ENCODE measurements at regions not wholly inside any gene's neighbourhood (a gene's known extent, or its start where the extent isn't known, plus 50 kb on each side); places are given as distances from the start of the nearest gene placed in this dataset.
"Not testable (repeated sequence)": the region's sequence is repeated elsewhere in the genome, so short reads cannot be mapped to it uniquely, and the experiment has no call there.

DNA sequence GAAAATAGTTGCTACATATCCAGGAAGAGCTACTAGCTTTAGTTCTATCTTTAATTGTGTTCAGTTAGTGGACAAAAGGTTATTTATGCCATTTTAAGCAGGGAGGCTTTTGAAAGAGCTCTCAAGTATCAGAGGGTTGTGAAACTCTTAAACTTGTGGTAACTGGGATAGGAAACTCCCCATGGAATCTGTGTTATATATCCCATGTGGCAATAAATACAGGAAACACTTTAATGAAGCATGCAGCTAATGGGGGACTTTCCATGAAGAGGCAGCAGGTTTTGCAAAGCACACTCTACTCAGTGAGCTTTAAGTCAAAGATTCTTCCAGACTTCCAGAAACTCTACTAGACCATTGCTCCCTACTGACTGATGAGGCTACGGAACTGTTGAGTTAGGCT lies 805.0 kb upstream of the C9orf72 start:
- no peak for DNase-seq

GRCh38 chr9:28379082-28379481 lies 805.8 kb upstream of the C9orf72 start:
- no peak for DNase-seq

GRCh38 chr9:28389411-28389810 lies 816.1 kb upstream of the C9orf72 start:
- no peak for DNase-seq

DNA sequence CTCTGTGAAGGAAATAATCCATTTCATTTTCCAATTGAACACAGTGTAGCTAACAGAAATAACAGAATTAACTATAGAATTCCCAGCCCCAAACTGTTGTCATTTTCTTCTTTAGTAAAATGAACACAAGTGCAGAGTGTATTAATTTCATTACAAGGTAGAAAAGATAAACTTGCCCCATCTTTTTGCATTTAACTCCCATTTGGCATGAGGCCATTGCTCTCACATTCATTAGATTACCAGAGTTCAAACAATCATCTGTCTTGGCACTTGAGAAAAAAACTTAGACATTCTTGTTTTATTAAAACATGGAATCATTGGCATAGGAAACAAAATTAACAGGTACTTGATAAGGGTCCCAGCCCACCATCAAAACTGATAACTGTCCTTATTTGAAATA lies 821.5 kb upstream of the C9orf72 start:
- no peak for DNase-seq

DNA sequence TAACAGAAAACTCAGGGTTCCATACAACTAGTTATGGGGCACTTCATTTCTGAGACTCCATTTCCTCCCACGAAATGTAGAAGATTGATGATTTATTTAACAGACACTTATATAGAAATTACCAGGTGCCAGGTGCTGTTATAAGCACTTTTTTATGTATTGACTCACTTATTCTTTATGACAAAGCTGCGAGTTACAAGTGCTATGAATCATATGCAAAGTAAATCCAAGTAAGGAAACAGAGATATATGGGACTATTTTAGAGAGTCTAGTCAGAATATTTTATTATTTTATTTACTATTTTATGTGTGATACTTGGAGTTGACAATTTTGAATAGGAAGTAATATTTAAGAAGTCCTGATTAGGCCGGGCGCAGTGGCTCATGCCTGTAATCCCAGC lies 822.8 kb upstream of the C9orf72 start:
- no peak for DNase-seq

GRCh38 chr9:28407351-28407750 lies 834.1 kb upstream of the C9orf72 start:
- DNase-seq: no peak

DNA sequence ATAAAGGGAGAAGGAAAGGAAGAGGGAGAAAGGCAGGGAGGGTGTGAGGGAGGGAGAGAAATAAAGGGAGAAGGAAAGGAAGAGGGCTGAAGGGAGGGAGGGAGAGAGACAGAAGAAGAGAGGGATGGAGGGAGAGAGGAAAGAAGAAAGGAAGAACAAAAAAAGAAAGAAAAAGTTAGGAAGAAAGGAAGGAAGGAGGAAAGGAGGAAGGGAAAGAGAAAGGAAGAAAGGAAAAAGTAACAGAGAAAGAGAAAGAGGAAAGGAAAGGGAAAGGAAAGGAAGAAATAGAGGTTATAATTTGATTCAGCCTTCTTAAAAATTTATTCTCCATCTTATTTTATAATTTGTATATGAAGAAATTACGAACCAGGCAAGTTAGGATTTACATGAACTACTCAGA lies 836.6 kb upstream of the C9orf72 start:
- DNase-seq: no peak

DNA sequence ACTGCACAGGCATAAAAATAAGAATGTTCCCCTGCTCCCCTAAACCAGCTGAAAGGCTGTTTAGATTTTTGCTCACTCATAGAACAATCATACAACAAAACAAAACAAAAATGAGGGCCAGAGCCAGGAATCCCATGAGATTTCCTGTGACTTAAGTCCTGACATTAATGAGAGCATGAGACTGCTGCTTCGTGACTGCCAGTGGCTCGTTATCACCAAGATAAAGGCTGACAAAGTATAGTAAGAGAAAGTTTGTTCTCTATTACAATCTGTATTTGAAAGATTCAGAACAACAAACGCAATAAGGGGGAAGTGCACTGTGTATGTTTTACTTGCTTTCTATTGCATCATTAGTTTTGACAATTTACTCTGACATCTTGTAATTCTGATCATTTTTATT lies 837.1 kb upstream of the C9orf72 start:
- DNase-seq: no peak

DNA sequence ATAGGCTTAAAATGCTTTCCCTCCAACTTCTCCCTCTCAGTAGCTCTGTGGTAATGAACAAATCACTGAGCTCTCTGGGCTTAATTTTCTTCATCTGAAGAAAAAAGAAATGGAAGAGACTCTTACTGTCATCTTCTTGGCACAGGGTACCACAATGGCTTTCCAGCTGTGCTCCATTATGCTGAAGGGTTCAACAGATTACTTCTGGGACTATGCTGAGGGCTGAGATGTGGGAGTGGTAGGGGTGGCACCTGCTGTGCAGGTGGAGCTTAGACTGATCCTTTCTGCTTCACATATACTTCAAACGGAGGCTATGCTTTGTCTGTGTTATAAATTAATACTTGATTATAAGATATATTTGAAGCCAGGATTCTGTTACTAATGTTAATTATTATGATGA lies 840.2 kb upstream of the C9orf72 start:
- DNase-seq: no peak

GRCh38 chr9:28423255-28423654 lies 850.0 kb upstream of the C9orf72 start:
- DNase-seq: no peak

DNA sequence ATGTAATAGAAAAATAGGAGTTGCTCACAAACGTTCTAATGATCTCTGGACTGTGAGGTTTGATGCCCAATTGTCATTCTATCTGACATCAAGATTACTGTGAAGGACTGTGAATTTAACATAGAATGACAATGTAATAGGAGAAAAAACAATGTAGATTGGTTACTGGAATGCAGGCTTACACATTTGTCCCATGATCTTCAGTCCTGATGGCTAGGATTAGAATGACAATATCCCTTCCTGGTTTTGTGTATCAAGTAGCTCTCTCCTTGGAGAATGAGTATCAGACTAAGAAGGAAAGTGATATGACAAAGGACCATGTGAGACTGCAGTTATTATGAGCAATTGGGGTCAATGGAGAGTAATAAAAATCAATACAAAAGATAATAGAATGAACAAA lies 862.2 kb upstream of the C9orf72 start:
- no peak for DNase-seq

DNA sequence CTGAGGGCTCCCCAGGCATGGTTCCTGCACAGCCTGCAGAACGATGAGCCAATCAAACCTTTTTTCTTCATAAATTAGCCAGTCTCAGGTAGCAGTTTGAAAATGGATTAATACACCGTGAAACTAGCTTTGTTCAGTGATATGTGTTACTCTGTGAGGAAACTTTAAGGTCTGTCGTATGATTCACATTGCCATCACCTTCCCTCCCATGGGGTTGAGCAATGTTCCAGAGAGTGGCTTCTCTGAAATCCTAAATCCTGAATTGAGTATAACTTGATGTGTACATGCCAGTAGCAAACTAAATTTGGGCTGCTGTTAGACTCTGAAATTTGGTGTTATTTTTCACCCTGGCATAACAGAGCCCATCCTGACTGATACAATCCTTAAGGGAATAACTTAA lies 866.4 kb upstream of the C9orf72 start:
- no peak for DNase-seq

GRCh38 chr9:28443461-28443860 lies 870.2 kb upstream of the C9orf72 start:
- no peak for DNase-seq

DNA sequence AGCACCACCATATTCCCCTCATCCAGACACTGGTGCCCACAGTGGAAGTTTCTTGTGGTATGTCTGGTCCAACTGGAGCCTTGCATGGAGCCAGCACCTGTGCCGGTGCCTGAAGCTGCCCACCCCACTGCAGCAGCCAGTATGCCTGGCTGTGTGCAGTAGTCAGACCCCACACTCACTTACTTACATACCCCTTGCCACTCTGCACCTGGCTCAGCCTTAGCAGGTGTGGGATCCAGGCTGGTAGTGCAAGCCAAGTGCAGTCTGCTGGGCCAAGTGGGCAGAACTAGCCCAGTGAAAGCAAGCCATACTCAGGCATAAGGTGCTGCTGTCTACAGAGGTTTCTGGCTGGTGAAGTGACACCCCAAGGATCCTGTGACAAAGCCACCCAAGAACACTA lies 871.4 kb upstream of the C9orf72 start:
- no peak for DNase-seq

GRCh38 chr9:28445211-28445610 lies 871.9 kb upstream of the C9orf72 start:
- DNase-seq: no peak

- no peak for DNase-seq
Measured at GRCh38 chr9:28453918-28454317, 880.6 kb upstream of the C9orf72 start.

- no peak for DNase-seq
Measured at GRCh38 chr9:28456861-28457260, 883.6 kb upstream of the C9orf72 start.

DNA sequence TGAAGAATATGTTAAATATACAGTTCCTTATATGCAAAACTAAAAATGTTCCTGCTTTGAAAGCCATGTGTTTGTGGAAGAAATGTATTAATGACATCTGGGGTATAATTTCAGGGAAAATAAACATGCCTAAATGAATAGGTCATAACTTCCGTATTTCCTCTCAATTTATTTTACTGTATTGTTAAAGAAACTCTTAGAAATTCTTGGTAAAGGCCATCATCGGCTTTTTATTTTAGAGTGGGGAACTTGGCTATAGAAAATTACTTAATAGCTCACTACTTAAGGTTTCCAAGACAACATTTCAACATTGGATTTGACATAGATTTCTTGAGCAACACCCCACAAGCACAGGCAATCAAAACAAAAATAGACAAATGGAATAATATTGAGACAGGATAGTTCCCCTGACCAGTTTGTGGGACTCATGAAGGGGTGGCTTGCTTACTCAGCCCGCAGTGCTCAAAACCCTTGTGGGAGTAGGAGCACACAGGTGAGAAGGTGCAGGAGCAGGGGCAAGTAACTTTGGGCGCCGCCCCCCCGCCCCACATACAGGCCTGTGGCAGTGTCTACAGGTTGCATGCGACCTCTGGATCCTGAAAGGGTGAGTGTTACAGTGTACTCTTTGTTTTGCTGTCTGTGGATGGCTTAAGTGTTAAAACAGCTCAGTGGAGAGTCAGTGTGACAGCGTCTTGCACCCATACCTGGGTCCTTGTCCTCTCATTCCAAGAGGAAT lies 891.4 kb upstream of the C9orf72 start:
- DNase-seq: no peak

- no peak for DNase-seq
Measured at GRCh38 chr9:28471261-28471660, 898.0 kb upstream of the C9orf72 start.

- no peak for DNase-seq
Measured at GRCh38 chr9:28487561-28487960, 914.3 kb upstream of the C9orf72 start.

DNA sequence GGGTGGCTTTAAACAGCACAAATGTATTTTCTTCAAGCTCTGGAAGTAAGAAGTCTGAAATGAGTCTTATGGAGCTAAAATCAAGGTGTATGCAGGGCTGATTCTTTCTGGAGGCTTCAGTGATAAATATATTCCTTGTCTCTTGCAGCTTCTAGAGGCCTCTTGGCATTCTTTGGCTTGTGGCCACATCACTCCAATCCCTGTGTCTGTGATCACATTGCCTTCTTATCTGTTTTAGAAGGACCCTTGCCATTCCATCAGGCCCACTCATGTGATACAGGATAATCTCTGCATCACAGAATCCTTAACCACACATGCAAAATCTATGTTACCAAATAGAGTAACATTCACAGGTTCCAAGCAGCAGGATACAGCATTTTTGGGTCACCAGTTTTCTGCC lies 917.8 kb upstream of the C9orf72 start:
- DNase-seq: no peak

DNA sequence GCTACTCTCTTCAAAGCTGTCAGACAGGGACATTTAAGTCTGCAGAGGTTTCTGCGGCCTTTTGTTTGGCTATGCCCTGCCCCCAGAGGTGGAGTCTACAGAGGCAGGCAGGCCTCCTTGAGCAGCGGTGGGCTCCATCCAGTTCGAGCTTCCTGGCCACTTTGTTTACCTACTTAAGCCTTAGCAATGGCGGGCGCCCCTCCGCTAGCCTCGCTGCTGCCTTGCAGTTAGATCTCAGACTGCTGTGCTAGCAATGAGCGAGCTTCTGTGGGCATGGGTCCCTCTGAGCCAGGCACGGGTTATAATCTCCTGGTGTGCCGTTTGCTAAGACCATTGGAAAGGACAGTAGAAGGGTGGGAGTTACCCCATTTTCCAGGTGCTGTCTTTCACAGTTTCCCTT lies 924.9 kb upstream of the C9orf72 start:
- not testable (repeated sequence) for DNase-seq

GRCh38 chr9:28502189-28502588 lies 928.9 kb upstream of the C9orf72 start:
- DNase-seq: no peak

- DNase-seq: no peak
Measured at GRCh38 chr9:28502741-28503140, 929.5 kb upstream of the C9orf72 start.

DNA sequence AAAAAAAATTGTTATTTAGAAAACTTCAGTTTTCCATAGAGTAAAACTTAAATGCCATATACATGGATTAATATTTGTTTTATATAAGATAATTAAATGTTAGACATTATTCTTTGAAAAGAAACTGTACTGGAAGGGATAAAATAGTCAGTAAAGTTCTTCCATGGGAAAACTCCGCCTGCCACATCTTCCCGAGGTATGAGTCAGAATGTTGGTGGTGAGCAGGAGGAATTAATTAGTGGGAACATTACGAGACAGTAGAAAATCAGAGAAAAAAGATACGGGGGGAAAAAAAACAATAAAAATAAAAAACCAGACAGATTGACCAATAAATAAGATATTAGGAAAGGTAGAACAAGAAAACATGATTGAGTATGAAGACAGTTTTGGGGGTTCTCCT lies 930.3 kb upstream of the C9orf72 start:
- DNase-seq: no peak

GRCh38 chr9:28518439-28518838 lies 945.2 kb upstream of the C9orf72 start:
- DNase-seq: no peak
